ENCODE measurements at regions not wholly inside any gene's neighbourhood (a gene's known extent, or its start where the extent isn't known, plus 50 kb on each side); places are given as distances from the start of the nearest gene placed in this dataset.

GRCh38 chr3:188950832-188951489, 220.8 kb upstream of the TPRG1 start:
- TF ChIP-seq POLR2A (IDR thresholded peaks at IDR 0.05) = no peak
- TF ChIP-seq, protein P1, sequence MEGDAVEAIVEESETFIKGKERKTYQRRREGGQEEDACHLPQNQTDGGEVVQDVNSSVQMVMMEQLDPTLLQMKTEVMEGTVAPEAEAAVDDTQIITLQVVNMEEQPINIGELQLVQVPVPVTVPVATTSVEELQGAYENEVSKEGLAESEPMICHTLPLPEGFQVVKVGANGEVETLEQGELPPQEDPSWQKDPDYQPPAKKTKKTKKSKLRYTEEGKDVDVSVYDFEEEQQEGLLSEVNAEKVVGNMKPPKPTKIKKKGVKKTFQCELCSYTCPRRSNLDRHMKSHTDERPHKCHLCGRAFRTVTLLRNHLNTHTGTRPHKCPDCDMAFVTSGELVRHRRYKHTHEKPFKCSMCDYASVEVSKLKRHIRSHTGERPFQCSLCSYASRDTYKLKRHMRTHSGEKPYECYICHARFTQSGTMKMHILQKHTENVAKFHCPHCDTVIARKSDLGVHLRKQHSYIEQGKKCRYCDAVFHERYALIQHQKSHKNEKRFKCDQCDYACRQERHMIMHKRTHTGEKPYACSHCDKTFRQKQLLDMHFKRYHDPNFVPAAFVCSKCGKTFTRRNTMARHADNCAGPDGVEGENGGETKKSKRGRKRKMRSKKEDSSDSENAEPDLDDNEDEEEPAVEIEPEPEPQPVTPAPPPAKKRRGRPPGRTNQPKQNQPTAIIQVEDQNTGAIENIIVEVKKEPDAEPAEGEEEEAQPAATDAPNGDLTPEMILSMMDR (IDR thresholded peaks at IDR 0.05) = no peak
